NOMO-1 (cell line): ENCODE measurements at regions not wholly inside any gene's neighbourhood (a gene's known extent, or its start where the extent isn't known, plus 50 kb on each side); places are given as distances from the start of the nearest gene placed in this dataset.

Experiments
- DNase-seq, 2 experiments: peaks; one replicate each; lab custom pipeline; 2025; ENCODE audit not compliant: unreplicated experiment in 2 of 2; lab: John Stamatoyannopoulos, UW

DNA sequence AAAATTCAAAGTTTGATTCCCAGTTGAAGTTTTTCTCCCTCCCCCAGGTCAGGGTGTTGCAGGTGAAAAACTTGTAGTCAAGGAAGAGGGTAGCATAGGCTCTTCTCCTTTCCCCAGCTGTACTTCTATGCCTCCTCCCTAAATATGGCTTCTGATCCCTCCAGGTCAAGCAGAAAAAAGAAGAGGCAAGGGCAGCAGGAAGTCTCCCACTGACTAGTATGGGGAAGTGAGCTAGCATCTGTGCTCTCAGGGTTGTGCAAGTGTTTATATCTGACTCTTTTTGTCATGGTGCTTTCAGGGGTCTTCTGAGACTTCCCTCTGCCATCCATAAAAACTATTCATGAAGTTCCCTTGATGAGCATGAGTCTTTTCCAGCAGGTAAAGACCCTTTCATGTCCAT is 76.0 kb downstream of the ATPSCKMT start:
- peak; percentile 77 to 84 for DNase-seq

DNA sequence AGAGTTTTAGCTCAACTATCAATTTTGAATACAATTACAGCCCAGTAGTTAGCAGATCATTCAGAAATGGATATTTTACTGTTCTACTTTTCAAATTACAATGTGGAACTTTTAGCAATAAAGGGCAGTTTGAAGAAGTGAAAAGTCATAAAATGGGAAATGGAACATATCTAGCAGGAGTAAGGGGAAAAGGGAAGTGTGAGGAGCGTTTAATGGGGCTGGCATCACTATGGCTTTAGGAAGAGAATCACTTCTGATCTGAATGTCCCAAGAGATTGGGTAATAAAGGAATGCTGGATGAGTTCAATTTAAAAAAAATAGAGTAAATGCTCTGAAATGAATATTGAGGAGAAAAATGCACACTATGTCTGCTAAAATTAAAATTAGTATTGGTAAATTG is 77.4 kb downstream of the ATPSCKMT start:
- DNase-seq: peak in 1 of 2 experiments; percentile 27

DNA sequence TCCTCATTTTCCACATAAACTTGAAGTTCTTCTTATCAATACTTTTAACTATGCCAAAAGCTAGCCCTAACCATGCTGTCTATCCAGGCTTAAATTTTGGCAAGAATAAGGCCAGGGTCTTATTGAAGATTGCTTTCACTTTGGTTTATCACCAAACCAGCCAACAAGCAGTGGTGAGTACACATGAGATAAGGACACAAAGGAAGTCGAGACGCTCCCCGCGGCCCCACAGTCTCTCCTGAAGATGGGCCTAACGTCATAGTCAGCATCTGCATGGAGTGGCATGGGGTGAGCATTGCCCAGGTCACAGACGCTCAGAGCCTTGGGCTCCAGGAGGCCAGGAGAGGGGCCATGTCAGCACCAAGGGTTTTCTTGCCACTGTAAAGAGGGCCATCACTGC is 80.3 kb downstream of the ATPSCKMT start:
- no peak for DNase-seq

DNA sequence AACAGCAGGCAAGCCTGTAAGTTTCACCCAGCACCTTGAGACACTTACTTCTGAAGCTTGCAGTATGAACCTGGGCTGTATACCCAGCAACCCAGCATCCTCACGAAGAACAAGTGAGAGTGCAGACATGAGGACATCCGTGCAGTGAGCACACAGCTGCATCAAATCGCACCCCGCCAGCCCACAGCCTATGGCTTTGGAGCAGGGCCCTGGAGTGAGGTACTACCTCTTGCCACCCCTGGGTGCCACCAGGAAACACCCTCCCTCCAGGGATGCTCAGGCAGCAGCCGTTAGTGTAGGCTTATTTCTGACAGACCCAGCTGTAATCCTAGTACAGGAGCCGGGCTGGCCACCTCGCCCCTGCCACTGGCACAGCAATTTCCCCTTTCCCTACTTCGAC is 81.4 kb downstream of the ATPSCKMT start:
- DNase-seq: no peak

DNA sequence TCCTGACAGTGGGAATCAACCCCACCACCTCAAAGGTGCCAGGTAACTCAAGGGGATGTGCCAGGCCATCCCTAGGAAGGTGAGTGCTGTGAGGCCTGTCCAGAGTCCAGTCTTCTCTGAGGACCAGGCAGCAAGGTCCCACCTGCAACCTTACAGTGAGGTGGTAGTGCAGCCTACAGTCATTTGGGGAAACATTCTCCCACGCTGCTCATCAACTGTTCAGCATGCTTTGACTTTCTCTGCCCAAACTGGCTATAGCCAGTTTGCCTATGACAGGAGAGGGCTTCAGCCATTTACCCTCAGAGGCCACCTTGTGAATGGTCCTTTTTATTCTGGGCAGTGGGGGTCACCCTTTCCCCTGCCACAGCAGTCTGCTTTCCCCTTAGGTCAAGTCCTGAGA is 81.9 kb downstream of the ATPSCKMT start:
- no peak for DNase-seq

DNA sequence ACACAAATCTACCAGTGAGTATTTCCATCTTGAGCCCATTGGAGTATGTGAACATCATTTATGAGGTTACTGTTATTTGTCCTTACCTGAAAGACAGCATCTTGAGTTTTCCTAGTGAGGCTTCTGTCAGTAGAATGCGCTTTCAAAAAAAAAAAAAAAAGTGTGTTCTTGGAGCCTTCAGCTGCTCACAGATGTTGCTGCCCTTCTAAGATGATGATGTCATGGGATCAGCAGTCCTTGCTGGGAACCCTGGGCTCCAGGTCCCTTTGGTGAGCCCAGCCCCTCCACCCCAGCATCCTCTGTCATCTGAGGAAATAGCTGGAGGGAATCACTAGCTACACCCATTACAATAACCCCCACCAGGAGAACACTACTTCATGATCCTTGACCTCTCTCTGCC is 83.3 kb downstream of the ATPSCKMT start:
- DNase-seq: no peak

DNA sequence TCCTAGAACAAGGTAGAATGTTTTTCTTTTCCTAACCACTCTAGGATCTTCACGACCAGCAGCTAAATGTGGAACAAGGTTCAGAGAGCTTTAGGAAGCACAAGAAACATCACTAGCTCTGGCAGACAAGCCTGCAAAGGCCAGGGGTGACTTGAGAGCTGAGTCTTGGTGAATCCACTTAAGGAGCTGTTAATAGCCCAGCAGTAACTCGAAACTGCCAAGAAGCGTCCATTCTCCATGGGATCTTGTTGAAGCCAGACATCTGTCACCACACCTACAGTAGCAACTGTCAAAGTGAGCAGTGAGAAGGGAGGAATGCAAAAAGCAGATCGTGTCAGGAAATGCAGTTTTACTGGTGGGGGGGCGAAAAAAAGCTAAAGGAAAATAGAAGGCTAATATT is 87.2 kb downstream of the ATPSCKMT start:
- DNase-seq: no peak

DNA sequence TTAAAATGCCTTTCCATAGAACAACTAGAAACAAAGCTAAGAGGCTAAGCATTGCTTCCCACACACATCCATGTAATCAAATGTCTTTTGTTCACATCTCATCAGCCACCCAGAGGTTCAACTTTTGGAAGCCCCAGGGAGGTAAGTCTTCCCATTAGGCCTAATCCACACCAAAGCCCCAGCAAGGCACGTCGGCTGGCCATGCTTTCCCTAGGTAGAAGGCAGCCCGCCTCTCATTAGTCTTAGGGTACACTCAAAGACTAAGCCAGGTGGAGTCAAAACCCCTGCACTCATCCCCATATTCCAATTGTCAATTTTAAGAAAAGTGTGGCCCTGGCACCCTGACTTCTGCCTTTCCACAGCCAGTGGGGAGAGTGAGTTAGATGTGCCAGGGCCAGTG is 87.9 kb downstream of the ATPSCKMT start:
- no peak for DNase-seq

DNA sequence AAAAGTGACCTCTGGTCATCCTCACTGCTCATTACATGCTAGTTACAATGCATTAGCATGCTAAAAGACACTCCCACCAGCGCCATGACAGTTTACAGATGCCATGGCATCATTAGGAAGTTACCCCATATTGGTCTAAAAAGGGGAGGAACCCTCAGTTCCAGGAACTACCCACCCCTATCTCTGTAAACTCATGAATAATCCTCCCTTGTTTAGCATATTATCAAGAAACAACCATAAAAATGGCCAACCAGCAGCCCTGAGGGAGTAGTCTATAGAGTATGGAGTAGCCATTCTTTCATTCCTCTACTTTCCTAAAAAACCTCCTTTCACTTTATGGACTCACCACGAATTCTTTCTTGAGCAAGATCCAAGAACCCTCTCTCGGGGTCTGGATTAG is 89.4 kb downstream of the ATPSCKMT start:
- DNase-seq: no peak

DNA sequence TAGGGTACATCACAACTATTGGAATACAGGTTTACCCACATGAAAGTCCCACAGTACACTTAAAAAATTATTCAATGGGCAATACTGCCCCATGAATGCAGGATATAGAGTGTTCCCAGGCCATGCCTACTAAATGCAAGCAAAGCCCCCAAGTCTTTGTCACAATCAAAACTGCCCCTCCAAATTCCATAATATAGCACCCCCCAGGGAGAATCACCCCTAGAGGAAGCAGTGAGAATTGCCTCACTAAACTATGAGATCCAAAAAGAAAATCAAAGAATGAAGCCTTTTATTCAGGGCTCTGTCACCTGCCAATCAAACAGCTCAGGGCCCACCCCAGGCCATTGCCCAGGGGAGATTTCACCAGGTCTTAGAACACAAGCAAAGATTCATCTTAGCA is 90.8 kb downstream of the ATPSCKMT start:
- DNase-seq: no peak

DNA sequence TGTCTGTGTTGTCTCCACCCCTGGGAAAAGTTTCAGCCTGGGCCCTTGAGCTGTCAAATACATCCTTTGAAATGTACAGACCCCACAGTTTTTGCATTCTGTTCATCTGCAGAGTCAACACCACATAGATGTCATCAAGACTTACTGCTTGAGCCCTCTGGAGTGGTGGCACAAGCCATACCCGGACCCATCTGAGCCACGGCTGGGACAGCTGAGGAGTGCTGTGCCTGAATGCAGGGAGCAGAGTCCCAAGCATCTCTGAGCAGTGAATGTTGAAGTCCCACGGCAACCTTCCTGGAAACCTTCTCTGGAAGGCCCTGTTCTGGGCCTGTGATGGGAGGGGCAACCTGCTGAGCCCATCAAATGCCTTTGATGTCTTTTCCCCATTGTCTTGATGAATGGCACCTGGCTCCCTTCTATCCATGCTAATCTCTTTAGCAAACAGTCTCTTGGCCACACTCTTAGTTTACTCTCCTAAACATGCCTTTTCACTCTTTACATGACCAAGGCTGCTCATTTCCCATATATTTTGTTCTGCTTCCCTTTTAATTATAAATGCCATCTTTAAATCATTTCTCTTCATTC is 92.5 kb downstream of the ATPSCKMT start:
- DNase-seq: no peak

DNA sequence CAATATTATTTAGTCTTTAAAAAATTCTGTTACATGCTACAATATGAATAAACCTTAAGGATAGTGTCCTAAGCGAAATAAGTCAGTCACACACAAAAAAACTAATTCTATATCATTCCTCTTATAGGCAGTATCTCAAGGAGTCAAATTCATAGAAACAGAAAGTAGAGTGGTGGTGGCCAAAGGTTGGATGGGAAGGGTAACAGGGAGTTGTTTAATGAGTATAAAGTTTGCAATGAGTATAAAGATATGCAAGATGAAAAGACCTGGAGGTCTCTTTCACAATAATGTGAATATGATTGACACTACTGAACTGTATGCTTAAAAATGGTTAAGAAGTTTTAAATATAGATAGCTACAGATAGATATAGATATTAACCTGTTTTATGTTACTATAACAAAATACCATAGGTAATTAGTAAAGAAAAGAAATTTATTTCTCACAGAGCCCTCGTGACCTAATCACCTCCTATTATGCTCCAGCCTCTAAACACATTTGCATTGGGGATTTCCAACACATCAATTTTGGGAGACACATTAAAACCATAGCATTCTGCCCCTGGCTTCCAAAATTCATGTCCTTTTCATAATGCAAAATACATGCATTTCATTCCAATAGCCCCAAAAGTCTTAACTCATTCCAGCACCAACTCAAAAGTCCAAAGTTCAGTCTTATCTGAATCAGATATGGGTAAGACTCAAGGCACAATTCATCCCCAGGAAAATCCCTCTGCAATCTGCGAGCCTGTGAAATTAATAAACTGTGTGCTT is 93.6 kb downstream of the ATPSCKMT start:
- DNase-seq: no peak

DNA sequence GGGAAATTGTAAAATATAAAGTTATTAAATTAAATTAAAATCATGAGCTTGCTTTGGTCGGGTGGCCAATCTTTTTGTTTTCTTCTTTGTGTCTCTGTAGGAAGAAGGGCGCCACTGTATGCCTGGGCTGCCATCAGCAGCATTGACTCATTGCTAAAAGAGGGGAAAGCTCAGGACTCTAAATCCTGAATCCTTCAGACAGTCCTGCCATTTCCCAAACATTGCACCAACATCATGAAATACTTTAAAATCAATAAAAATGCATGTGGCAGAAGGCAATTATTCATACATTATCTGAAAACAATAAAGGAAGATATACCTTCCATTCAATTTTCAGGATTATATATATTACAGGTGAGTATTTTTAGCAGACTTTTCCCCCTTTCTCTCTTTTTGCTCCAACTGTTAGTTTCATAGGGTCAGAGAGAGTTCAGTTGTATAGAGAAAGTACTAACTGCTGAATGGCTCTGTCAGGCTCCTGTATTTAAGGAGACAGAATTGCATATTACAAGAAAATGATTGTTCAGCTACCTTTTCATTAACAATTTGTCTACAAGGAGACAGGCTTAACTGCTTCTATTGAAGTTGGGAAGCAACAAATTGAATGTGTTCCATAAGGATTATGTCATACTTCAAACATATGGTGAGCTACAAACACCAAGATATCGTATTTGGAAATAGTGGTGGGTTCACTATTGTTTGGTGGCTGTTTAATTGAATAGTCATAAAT is 95.7 kb downstream of the ATPSCKMT start:
- no peak for DNase-seq

DNA sequence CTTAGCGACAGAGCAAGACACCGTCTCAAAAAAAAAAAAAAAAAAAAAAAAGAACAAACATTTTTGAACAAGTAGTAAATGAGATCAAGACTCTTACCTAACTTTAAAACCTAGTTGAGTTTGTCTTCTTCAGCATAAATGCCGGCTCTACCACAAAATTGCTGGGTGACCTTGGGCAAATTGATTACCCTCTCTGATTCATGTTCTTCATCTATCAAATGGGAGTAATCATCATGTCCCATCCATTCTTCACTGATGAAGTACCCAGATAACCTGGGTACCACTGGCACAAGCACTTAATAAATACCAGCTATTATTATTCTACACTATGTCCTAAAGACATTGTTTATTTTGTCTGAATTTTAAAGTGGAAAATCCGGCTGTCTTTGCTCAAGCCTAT is 96.3 kb downstream of the ATPSCKMT start:
- DNase-seq: no peak

DNA sequence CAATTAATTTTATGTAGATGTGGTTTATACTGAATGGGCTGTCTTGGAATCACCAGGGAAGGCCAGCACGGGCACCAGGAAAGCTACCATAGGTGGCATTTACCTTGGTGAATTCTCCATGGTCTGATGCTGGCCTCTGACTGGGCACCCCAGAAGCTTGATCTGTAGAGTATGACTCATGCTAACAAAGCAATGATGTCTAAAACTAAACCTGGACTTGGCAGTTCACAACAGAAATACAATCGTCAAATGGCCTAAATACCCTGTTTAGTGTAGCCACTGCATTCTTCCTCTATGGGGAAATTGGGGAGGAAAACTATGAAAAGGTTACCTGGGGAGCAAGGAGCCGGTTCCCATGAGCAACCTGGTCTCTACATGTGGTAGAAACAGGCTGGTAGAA is 98.0 kb downstream of the ATPSCKMT start:
- DNase-seq: no peak

DNA sequence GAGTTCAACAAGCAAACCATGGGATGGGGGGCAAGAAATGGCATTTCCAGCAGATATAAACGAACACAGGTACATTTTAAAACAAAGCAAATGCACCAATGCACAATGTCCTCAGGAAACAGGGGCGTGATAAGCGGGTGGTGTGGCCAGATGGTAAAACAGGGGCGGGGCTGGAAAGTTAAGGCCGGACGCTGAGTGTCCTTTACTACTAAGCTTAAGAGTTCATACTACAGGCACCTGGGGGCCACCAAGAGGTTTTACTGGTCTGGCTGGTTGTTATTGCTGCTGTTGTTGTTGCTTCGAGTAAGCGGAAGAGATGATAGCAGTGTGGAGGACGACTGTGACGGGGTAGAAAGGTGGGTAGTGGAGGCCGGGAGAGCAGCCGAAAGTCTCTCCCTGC is 99.8 kb downstream of the ATPSCKMT start:
- DNase-seq: no peak

DNA sequence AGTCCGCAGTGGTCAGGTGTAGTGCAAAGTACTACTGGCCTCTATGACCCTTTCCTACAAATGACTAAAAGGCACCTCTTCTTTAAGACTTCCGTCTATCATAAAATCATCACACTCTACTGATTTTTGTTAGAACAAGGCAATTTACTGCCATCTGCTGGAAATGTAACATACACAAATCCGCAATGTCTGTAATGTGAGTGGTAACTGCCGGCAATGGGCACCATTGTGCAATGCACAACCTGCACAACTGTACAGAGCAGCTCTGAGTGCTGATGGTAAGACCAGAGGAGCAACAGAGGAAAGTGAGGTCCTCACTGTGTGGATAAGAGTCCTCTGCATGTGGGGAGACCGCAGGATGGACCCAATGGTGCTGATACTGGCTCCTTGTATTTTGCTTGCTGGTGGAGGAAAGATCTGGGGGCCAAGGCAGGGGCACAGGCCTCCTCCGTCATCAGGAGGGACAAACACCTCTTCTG is 103.7 kb downstream of the ATPSCKMT start:
- peak; percentile 28 to 75 for DNase-seq

DNA sequence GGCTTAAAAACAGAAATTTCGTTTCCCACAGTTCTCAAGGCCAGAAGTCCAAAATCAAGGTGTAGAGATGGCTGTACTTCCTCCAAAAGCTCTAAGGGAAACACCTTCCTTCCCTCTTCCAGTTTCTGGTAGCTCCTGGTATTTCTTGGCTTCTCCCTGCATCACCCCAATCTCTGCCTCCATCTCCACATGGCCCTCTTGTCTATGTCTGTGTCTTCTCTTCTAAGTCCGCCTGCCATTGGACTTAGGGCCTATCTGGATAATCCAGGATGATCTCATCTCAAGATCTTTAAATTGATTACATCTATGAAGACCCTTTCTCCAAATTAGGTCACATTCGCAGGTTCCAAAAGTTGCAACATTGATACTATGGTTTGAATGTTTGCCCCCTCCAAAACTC is 105.6 kb downstream of the ATPSCKMT start:
- no peak for DNase-seq

DNA sequence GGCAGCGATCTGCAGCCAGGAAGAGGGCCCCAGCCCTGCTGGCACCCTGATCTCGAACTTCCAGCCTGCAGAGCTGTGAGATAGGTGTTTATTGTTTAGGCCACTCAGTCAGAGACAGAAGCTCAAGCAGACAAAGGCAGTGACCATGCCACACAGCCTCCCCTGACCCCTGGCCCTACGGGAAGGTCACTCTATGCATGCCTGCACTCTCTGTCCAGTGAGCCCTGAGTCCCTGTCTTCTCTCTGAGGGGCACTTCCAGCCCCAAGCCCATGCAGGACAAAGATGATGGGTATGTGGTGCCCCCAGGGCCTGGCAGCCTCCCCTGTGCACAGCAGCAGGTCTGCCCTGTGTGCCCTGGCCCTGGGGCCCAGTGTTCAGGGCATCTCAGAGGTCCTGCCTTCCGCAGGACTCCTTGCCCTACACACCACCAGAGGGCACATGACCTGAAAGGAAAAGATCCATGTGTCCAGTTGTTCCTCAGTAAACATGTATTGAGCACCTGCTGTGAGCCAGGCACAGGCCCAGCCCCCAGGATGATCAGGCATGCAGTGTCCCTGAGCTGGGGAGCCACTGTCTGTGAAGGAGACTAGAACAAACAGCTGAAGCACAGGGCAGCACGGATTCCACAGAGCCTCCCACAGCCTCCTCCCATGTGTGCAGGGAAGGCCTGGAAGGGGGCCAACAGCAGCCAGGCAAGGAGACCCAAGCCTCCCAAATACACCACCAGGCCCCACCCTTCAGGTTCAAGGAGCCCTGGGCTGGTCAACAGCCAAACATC is 109.3 kb downstream of the ATPSCKMT start:
- no peak for DNase-seq

DNA sequence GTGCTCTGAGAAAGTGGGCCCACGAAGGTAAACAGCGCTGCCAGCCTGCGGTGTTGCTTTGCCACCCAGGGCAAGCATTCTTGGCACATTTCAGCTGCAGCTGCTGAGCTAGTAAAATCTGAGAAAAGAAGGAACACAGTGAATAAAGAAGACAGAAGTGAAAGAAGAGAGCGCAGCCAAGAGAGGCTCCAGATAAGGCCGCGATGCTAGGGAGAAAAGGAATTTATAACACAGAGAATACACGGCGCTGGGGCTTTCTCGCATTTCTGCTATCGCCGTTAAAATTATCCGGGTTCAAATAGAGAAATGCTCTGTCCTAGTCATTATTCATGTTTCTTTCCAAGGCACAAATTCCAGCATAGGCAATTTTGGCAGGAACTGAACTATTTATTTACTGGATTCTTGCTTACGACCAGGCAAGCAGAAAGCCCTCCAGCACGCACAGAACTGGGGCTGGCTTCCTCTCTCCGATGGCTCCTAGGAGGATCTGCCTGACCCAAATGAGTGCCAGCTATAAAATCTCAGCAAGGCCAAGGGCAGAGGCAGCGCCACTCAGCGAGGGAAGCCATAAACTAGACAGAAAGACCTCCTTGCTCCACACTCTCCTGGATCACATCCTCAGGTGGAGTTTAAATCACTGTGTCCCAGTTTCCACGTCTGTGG is 111.2 kb downstream of the ATPSCKMT start:
- DNase-seq: no peak

DNA sequence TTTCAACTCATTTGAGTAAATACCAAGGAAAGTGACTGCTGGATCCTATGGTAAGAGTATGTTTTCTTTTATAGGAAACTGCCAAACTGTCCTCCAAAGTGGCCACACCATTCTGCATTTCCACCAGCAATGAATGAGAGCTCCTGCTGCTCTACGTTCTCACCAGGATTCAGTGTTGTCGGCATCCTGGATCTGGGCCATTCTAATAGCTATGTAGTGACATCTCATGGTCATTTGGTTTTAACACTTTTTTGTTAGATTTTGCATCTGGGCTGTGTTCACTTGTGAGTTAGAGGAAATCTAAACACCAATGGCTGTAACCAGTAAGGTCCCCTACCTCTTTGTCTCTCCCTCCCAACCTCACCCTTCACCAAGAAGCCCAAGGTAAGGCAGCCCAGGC is 115.9 kb downstream of the ATPSCKMT start:
- DNase-seq: no peak
